ENCODE measurements at regions not wholly inside any gene's neighbourhood (a gene's known extent, or its start where the extent isn't known, plus 50 kb on each side); places are given as distances from the start of the nearest gene placed in this dataset.

DNA sequence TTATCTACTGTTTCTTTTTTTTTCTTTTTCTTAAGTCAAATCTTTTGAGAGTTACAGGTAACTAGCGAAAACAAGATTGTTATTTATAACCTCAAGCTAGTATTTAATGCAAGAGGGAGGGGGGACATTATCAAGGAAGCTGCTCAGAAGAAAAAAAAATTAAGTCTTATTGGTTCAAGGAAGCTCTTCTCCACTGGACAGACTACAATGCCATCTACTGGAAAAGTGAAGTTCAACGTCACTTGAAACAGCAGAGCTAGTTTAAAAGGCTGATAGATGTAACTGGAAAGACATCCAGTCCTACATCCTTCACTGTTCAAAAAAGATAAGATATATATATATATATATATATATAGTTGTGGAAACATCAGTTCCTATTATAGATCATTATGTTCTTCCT is 418.0 kb upstream of the PSMD7 start:
- DNase-seq (ENCODE audit: low read depth): peak; percentile 46
- in situ Hi-C loops (cut with HindIII; ENCODE audit: low pct_unique_long_range_greater_than_20kb, low sequenced_read_pairs): no loop called here

DNA sequence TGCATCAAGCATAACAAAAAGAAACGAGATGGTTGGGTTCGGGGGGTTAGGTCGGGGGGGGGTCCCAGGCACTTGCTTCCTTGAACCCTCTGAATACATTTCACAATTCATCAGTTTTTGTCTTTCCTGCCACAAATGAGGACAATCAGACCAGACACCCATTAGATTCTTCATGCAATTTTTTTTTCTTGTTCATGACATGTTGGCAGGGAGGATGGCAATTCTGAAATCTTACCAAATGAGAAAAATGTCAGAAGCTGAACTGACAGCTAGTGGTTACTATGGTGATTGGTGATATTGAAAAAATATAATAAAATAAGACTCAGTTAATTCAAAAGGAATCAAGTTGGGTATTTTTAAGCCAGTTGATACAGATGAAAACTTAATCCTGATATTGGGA is 419.5 kb upstream of the PSMD7 start:
- no peak for DNase-seq (ENCODE audit: low read depth)
- in situ Hi-C loops (cut with HindIII; ENCODE audit: low pct_unique_long_range_greater_than_20kb, low sequenced_read_pairs): no loop called here

DNA sequence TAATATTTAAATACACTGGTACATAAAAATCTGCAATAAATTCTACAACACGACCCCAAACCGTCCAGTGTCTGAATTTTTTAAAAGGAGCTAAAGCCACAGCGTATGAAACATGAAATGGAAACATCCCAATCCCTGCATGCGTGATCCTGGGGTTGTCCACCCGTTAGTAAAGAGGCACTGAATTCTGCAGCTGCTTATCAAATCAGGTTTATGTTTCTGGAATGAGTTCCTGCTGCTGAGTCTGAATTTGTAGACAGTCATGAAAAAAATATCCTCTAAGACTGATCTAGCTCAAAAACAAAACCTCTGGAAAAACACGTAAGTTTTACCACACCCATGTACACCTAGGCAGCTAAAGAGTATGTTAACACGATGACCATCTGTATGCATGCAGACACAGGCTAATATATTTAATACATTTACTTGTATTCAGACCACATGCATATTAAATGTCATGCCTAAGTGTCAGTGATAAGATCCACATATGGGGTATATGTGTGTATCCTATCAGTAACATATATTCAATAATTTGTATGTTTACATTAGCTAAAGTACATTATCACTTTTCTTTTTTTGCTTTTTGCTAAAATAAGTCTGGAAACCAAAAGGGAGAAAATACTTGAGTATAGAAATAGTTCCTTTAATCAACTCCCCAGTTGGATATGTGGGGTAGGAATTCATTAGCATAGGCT is 420.5 kb upstream of the PSMD7 start:
- in situ Hi-C loops (cut with HindIII; ENCODE audit: low pct_unique_long_range_greater_than_20kb, low sequenced_read_pairs): no loop called here
- no peak for DNase-seq (ENCODE audit: low read depth)

DNA sequence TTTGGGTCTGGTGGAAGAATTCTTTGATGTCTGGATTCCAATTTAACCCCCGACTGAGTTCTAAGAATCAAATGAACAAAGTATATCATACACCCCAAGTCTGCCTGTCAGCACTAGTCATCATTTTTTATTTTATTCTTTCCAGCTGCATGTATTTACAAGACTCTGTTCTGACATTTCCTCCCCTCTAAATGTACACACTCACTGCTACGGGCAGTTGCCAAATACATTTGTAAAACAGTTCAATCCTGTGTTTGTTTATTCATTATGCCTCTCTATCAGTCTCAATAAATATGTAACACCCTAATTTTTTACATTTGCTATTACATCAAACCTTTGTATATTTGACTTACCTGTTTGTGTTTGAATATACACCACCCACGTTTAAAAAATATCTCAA is 422.3 kb upstream of the PSMD7 start:
- DNase-seq (ENCODE audit: low read depth): no peak
- in situ Hi-C loops (cut with HindIII; ENCODE audit: low pct_unique_long_range_greater_than_20kb, low sequenced_read_pairs): no loop called here

DNA sequence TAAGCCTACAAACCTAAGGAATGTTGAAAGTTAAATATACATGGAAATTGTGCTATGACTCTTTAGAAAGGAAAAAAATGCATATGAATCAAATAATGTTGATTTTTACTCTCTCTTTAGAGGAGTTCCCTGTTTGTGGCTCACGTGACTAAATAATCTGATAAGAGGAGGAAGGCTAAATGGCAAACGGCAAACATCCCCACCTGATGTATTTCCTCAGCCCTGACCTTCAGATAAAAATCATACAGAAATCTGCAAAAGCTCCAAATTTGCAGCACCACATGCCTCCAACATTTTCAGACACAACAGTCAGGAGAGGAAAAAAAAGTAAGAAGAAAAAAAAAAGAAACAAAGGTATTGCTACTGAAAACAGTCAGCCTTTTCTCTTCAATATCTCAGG is 423.0 kb upstream of the PSMD7 start:
- no peak for DNase-seq (ENCODE audit: low read depth)
- in situ Hi-C loops (cut with HindIII; ENCODE audit: low pct_unique_long_range_greater_than_20kb, low sequenced_read_pairs): no loop called here

DNA sequence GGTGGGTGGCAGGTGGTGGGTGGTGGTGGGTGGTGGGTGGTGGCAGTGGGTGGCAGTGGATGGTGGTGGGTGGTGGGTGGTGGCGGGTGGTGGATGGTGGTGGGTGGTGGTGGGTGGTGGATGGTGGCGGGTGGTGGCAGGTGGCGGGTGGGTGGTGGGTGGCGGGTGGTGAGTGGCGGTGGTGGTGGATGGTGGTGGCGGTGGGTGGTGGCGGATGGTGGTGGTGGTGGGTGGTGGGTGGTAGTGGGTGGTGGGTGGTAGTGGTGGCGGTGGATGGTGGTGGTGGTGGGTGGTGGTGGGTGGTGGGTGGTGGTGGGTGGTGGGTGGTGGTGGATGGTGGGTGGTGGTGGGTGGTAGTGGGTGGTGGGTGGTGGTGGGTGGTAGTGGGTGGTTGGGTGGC is 423.8 kb upstream of the PSMD7 start:
- in situ Hi-C loops (cut with HindIII; ENCODE audit: low pct_unique_long_range_greater_than_20kb, low sequenced_read_pairs): no loop called here

DNA sequence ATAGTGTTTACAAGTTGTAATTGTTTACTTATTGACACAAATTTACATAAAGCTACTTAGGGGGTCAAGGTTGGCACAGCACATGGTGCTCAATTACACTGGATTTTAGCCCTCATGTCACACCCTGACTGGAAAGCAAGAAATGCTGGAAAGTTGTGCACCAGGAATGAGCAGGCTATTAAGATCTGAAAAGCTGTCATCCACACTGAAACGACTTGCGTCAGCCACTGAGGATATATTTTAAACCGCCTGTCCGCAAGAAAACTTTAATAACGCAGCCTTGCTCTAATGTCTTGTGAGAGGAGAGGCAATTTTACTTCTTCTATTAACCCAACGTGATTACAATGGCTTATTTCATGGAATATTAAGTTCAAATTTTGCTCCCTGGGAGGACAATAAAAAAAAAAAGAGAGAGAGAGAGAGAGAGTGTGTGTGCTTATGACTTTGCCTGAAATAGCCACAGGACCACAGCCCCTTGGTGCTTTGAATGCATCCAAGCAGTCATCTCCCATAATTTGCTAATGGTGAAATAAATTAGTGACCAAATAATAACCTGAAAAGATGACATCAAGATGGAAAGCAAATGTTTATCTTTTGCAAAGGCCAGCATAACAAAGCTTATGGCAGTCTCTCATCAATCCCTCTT is 425.4 kb upstream of the PSMD7 start:
- DNase-seq (ENCODE audit: low read depth): no peak
- in situ Hi-C loops (cut with HindIII; ENCODE audit: low pct_unique_long_range_greater_than_20kb, low sequenced_read_pairs): no loop called here

More for the DNA sequence above, 423.8 kb upstream of the PSMD7 start:
- DNase-seq (ENCODE audit: low read depth): no peak

DNA sequence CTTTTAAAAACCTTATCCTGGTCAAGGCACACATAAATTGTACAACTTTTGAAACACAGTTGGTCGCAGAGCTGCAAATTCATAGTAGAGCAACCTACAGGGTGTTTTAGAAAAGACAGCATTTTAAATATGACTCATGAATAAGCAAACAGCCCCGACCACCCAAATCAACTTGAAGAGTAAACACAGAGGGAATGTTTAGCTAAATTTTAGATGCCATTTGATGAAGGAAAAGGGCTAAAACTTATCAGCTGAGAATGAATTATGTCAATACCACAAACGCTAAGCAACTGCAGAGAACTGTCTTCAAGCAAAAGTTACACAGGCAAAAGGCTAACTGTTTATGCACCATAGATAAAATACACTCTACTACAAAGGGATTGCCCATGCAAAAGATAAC is 427.5 kb upstream of the PSMD7 start:
- no peak for DNase-seq (ENCODE audit: low read depth)
- in situ Hi-C loops (cut with HindIII; ENCODE audit: low pct_unique_long_range_greater_than_20kb, low sequenced_read_pairs): no loop called here

DNA sequence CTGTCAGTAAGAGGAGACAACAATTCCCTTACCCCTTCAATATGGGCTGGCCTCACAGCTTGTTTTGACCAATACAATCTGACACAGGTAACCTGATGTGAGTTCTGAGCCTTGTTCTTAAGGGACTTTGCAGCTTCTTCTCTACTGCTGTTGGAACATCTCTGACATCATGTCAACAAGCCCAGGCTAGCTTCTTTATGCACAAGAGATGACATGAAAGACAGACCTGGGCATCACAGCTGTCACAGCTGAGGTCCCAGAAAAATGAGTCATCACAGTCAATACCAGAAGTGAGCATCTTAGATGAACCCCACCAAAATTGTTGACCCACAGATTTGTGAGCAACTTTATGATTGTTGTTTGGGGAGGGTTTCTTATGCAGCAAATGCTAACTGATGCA is 431.7 kb upstream of the PSMD7 start:
- DNase-seq (ENCODE audit: low read depth): no peak
- in situ Hi-C loops (cut with HindIII; ENCODE audit: low pct_unique_long_range_greater_than_20kb, low sequenced_read_pairs): no loop called here

DNA sequence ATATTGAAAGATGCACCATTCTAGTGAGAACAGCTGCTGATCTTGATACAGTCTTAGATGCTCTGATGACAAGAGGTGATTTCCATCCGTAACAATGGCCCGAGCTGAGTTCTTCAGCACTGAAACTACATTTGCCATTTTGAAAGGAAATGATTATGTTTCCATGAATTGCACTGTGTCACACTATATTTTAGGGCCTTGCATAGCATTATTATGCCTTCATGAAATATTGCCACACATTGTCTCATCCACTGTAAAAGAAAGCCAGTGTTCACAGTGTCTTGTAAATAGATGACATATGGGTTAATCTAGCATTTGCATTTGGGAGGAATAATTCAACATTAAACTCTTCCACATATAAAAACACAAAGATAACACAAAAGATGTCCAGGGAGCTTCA is 438.3 kb upstream of the PSMD7 start:
- no peak for DNase-seq (ENCODE audit: low read depth)
- in situ Hi-C loops (cut with HindIII; ENCODE audit: low pct_unique_long_range_greater_than_20kb, low sequenced_read_pairs): no loop called here

DNA sequence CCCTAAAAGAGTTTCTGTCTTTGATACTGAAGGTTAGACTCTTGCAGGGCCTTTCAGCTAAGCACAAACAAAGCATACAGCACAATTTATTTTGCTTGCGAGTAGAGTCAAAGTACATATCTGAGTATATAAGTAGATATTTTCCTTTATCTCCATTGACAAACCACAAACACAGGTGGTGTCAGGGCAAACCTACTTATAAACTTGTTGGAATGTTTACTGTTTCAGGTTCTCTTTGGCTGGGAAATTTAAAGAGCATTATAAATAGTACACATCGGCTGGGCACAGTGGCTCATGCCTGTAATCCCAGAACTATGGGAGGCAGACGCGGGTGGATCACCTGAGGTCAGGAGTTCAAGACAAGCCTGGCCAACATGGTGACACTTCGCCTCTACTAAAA is 442.6 kb upstream of the PSMD7 start:
- no peak for DNase-seq (ENCODE audit: low read depth)
- in situ Hi-C loops (cut with HindIII; ENCODE audit: low pct_unique_long_range_greater_than_20kb, low sequenced_read_pairs): no loop called here

DNA sequence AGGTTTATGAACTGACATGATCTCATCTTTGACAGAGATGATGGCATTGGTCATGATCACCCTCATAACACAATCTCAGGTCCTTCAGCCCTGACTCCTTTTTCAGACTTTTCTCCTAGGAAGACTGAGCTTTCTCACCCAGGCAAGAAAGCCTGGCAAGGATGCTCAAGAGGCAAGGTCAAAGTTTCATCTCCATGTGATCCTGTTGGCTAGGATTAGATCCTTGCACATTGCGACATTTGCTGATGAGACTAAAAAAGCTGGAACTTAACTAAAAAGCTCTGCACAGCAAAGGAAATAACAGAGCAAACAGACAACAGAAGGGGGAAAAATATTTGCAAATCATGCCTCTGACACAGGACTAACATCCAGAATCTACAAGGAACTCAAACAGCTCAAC is 444.1 kb upstream of the PSMD7 start:
- DNase-seq (ENCODE audit: low read depth): no peak
- in situ Hi-C loops (cut with HindIII; ENCODE audit: low pct_unique_long_range_greater_than_20kb, low sequenced_read_pairs): no loop called here

DNA sequence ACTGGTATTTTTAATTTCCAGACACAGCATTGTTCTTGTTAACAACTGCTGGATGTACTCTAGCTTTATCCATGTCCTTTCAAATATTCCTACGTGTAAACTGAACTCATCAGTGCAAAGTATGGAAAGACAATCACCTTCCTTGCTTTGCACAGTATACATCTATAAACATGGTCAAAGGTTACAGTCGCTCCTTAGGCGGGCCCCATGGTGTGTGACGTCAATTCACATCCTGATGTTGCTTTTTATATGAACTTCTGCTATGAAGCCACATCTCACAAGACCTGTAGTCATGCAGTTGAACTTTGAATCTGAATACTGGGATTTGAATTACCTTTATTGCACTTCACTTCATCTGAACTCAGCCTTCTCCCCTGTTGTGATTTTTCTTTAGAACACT is 447.6 kb upstream of the PSMD7 start:
- in situ Hi-C loops (cut with HindIII; ENCODE audit: low pct_unique_long_range_greater_than_20kb, low sequenced_read_pairs): no loop called here
- DNase-seq (ENCODE audit: low read depth): no peak

DNA sequence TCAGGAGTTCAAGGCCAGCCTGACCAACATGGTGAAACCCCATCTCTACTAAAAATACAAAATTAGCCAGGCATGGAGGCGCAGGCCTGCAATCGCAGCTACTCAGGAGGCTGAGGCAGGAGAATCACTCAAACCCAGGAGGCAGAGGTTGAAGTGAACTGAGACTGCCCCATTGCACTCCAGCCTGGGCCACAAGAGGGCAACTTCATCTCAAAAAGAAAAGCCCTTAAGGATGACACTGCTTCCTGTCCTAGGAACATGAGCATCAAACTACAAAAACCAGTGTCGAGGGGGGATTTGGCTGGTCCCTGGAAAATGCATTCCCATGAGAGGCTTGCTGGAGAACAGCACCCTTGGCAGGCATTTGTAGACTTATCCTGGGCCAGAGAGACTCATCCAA is 449.5 kb upstream of the PSMD7 start:
- no peak for DNase-seq (ENCODE audit: low read depth)
- in situ Hi-C loops (cut with HindIII; ENCODE audit: low pct_unique_long_range_greater_than_20kb, low sequenced_read_pairs): no loop called here

DNA sequence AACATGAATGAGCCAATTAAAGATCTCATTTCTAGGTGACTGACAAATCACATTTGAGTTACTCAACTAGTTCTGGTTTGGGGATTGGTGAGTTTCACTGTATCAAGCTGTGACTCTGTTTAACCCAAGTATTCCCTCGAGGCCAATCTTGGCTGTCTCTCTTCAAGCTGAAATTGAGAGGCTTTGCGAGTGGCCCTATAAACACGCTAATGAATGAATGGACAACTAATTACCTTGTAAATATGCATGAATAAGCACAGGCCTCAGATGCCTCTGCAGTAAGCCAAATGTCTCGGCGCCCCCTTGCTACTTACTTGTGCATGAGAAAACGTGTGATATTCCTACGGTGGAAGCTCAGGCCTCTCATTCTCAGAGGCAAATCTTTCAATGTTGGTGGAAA is 450.3 kb upstream of the PSMD7 start:
- in situ Hi-C loops (cut with HindIII; ENCODE audit: low pct_unique_long_range_greater_than_20kb, low sequenced_read_pairs): no loop called here
- DNase-seq (ENCODE audit: low read depth): no peak

DNA sequence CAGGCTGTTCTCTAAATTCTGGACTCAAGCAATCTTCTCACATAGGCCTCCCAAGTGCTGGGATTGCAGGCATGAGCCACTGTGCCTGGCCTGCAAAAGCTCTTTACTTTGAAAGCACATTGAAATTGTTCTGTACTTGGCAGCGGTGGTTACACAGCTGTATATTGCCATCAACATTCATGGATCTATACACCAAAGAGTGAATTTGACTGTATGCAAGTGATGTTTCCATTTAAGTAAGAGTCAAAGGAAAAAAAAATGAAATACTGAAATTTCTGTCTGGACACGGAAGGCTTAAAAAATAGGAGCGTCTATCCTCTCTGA is 450.6 kb upstream of the PSMD7 start:
- in situ Hi-C loops (cut with HindIII; ENCODE audit: low pct_unique_long_range_greater_than_20kb, low sequenced_read_pairs): no loop called here

DNA sequence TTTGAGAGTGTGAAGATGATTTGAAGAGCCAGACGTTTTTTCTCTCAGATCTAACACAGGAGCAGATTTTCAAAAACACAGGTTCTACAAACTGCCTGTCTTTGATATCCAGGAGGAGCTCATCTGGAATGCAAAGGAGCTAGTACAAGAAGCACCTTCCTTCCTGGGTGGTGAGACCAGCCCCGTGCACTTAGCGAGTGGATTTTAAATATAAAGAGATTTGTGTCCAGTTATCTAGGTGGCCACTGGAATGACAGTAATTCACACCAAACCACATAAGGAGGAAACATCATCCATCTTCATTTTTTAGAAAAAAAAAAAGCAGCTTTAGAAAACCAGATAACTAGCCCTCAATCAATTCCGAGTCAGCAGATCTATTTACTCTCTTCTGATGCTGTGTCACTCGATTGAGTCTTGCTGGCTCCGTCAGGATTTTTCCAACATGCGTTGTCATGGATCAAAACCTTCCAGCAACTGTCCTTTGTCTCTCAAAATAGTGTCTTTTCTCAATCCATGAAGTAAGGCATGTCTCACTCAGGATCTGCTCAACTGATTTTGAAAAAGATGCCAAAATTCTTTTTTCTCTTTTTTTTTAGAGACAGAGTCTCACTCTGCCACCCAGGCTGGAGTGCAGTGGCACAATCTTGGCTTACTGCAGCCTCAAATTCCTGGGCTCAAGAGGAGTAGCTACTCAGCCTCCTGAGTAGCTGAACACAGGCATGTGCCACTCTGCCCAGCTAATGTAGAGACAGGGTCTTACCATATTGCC is 451.2 kb upstream of the PSMD7 start:
- in situ Hi-C loops (cut with HindIII; ENCODE audit: low pct_unique_long_range_greater_than_20kb, low sequenced_read_pairs): no loop called here

More for the DNA sequence above, 450.6 kb upstream of the PSMD7 start:
- no peak for DNase-seq (ENCODE audit: low read depth)

DNA sequence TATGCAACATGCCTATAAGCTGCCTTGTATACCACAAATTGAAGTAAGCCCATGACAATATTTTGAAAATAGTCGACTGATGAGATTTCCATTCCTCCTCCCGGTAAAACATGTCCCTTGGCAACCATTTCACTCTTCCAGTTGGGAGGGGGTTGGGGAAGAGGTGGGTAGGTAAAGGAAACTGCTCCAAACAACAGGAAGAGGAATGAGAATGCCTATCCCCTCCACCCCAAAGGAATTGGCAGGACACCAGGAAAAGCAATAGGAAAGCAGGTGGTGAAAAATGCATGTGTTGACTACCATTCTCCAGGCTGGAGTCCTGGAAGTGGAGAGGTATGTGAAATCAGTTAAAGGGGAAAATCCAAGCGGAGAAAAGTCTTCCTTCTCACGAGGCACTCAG is 455.9 kb upstream of the PSMD7 start:
- no peak for DNase-seq (ENCODE audit: low read depth)
- in situ Hi-C loops (cut with HindIII; ENCODE audit: low pct_unique_long_range_greater_than_20kb, low sequenced_read_pairs): no loop called here

More for the DNA sequence above, 451.2 kb upstream of the PSMD7 start:
- no peak for DNase-seq (ENCODE audit: low read depth)

DNA sequence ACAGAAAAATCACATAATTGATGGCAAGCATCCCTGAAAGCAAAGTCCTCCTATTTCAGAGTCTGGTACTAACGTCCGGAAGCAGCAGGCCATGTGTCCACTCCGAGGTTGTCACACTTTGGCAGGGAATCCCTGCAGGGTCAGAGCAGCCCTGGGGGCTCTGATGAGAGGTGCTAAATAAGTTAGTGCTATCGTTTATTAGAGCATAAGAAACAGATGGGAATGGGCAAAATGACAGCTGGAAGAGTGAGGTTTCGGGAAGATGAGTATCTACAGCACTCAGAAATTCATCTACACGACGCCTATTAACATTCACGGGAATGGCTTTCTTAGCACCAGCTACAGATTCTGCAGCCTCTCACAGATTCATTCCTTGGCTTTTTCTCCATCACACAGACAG is 465.4 kb upstream of the PSMD7 start:
- in situ Hi-C loops (cut with HindIII; ENCODE audit: low pct_unique_long_range_greater_than_20kb, low sequenced_read_pairs): no loop called here
- no peak for DNase-seq (ENCODE audit: low read depth)
